K562 (cell line): ENCODE measurements at regions not wholly inside any gene's neighbourhood (a gene's known extent, or its start where the extent isn't known, plus 50 kb on each side); places are given as distances from the start of the nearest gene placed in this dataset.

Source experiments
- ATAC-seq: fragments of 200-7000 bp; cut with Tn5 transposase; 3 replicates; pipeline ENCODE4 v1.9.1; 2020; ENCODE audit warnings: moderate library complexity
- BruUV-seq: library from RNA; stranded (reverse); fragments of 400-500 nt; replicated peaks from 2 replicates; lab custom pipeline; 2021; lab: Mats Ljungman, UMichigan
- CTCF ChIA-PET: fragments of 300-600 bp; formaldehyde crosslinking; extraction: SDS; loops from one replicate; lab custom pipeline; 2021; ENCODE audit warnings: low intra/inter-chr PET ratio; lab: Yijun Ruan, JAX
- POLR2A ChIA-PET: fragments of 300-600, 350-650 bp; sonication (Branson Sonifier 250); formaldehyde crosslinking; extraction: SDS; loops from one replicate; lab custom pipeline; 2021; ENCODE audit warnings: antibody characterized with exemption, inconsistent platforms; lab: Yijun Ruan, JAX
- DNase-seq, 4 experiments: peaks; one replicate each; pipeline versions ENCODE4 v3.0.0 to v3.0.0-alpha.2; 2011 to 2018; ENCODE audit warnings: low spot score in 3 of 4, mixed read lengths in 3 of 4; ENCODE audit errors: extremely low read depth in 1 of 4
- FAIRE-seq: peaks from 2 replicates; lab custom pipeline; 2011; peaks lifted over from hg19 to GRCh38; lab: Jason Lieb, UNC
- H2AFZ ChIP-seq: 2 replicates; pipeline ENCODE4 v1.6.0; 2011; ENCODE audit warnings: low read depth, low read length, control low read depth, inconsistent platforms
- H3K27ac ChIP-seq: fragments of 200-600 bp; 3 replicates; pipeline ENCODE4 v1.8.0; 2011; ENCODE audit warnings: low read depth, mild to moderate bottlenecking, control low read depth, inconsistent platforms, low read length, moderate library complexity, mixed read lengths; ENCODE audit errors: extremely low read depth
- H3K27me3 ChIP-seq, 2 experiments: fragments of 300-600 bp in 1 of 2; 2 replicates in 1 of 2; 3 replicates in 1 of 2; pipeline versions ENCODE4 v1.6.0 to v1.8.0; 2011; ENCODE audit warnings: inconsistent platforms in 2 of 2, low read length in 2 of 2, mild to moderate bottlenecking in 1 of 2, mixed read lengths in 1 of 2, moderate library complexity in 1 of 2; ENCODE audit not compliant: control insufficient read depth in 2 of 2, insufficient read depth in 2 of 2
- H3K36me3 ChIP-seq: fragments of 300-600 bp; 3 replicates; pipeline ENCODE4 v1.8.0; 2011; ENCODE audit warnings: mild to moderate bottlenecking, low read length, inconsistent platforms; ENCODE audit not compliant: control insufficient read depth, insufficient read depth
- H3K4me1 ChIP-seq, 2 experiments: fragments of 200-600 bp in 1 of 2; replicated peaks in 1 of 2; 2 replicates in 1 of 2; 3 replicates in 1 of 2; pipeline versions ENCODE4 v1.5.1 to v1.8.0; 2011; ENCODE audit warnings: inconsistent platforms in 2 of 2, low read length in 2 of 2, mild to moderate bottlenecking in 1 of 2, mixed read lengths in 1 of 2, moderate library complexity in 1 of 2; ENCODE audit not compliant: control insufficient read depth in 2 of 2, insufficient read depth in 2 of 2
- H3K4me2 ChIP-seq: 2 replicates; pipeline ENCODE4 v1.6.1; 2011; ENCODE audit warnings: low read length, control low read depth, inconsistent platforms, mixed read lengths; ENCODE audit not compliant: insufficient read depth
- H3K4me3 ChIP-seq: fragments of 200-600 bp; sonication (generic), shearing (Covaris generic); 2 replicates; pipeline ENCODE4 v1.5.1; 2016; ENCODE audit warnings: control low read depth, inconsistent platforms
- H3K79me2 ChIP-seq: fragments of 200-600 bp; 3 replicates; pipeline ENCODE4 v1.8.0; 2011; ENCODE audit warnings: low read length, inconsistent platforms; ENCODE audit not compliant: control insufficient read depth, insufficient read depth
- H3K9ac ChIP-seq, 2 experiments: 2 replicates each; pipeline versions ENCODE4 v1.6.0 to v1.6.1; 2011; ENCODE audit warnings: low read depth in 2 of 2, low read length in 2 of 2, control low read depth in 1 of 2, inconsistent platforms in 1 of 2, mild to moderate bottlenecking in 1 of 2, mixed read lengths in 1 of 2; ENCODE audit not compliant: insufficient read depth in 1 of 2
- H3K9me1 ChIP-seq: one replicate; pipeline ENCODE4 v1.6.0; 2011; ENCODE audit warnings: inconsistent platforms, mild to moderate bottlenecking, low read length, moderate library complexity; ENCODE audit not compliant: control insufficient read depth, insufficient read depth
- H3K9me3 ChIP-seq: replicated peaks from 2 replicates; pipeline ENCODE4 v1.5.1; 2011; ENCODE audit warnings: low read depth, low read length, inconsistent platforms; ENCODE audit not compliant: control insufficient read depth, insufficient read depth
- H4K20me1 ChIP-seq: replicated peaks from 2 replicates; pipeline ENCODE4 v1.6.1; 2011; ENCODE audit warnings: low read length, inconsistent platforms, mixed read lengths; ENCODE audit not compliant: control insufficient read depth, insufficient read depth
- AFF4 ChIP-seq: sonication (generic); formaldehyde crosslinking; IDR thresholded peaks from 2 replicates; pipeline ENCODE4 v1.8.0; 2023; ENCODE audit warnings: mild to moderate bottlenecking, missing genetic modification reagents
- CBX2 ChIP-seq: fragments of 200-600 bp; sonication (generic); IDR thresholded peaks from one replicate; pipeline ENCODE4 v1.6.1; 2012; ENCODE audit warnings: mild to moderate bottlenecking, low read length, inconsistent platforms; ENCODE audit not compliant: insufficient read depth, poor library complexity, severe bottlenecking
- ELF4 ChIP-seq: fragments of 450-650 bp; formaldehyde crosslinking; IDR thresholded peaks from 2 replicates; pipeline ENCODE4 v1.4.0; 2022; ENCODE audit warnings: missing genetic modification characterization
- HDAC1 ChIP-seq, 2 experiments: fragments of 450-650 bp; IDR thresholded peaks; 2 replicates each; pipeline ENCODE4 v1.6.1; 2016 to 2017; ENCODE audit warnings: inconsistent platforms in 1 of 2, mild to moderate bottlenecking in 1 of 2, moderate library complexity in 1 of 2
- IRF9 ChIP-seq: fragments of 450-650 bp; IDR thresholded peaks from 2 replicates; pipeline ENCODE4 v1.6.1; 2016; ENCODE audit warnings: missing biosample characterization, missing genetic modification characterization
- JUND ChIP-seq, 2 experiments: IDR thresholded peaks; 2 replicates in 1 of 2; 3 replicates in 1 of 2; pipeline ENCODE4 v1.6.1; 2011; ENCODE audit warnings: borderline replicate concordance in 2 of 2, low read depth in 2 of 2, low read length in 2 of 2, improper control_type of control experiment in 1 of 2, missing biosample characterization in 1 of 2, missing genetic modification characterization in 1 of 2, missing genetic modification reagents in 1 of 2
- KLF6 ChIP-seq: fragments of 250-450 bp; sonication (Bioruptor Pico); IDR thresholded peaks from 2 replicates; pipeline ENCODE4 v1.4.0; 2020; ENCODE audit warnings: mild to moderate bottlenecking, moderate library complexity, borderline replicate concordance
- MITF ChIP-seq: IDR thresholded peaks from 2 replicates; pipeline ENCODE4 v1.6.1; 2014; ENCODE audit warnings: antibody characterized with exemption
- RBM25 ChIP-seq: fragments of 200-400 bp; formaldehyde crosslinking; IDR thresholded peaks from 2 replicates; pipeline ENCODE4 v1.6.1; 2018; ENCODE audit warnings: low read length, low read depth, moderate library complexity; ENCODE audit not compliant: severe bottlenecking
- SMAD4 ChIP-seq: fragments of 250-450 bp; sonication (Bioruptor Pico); conservative IDR thresholded peaks from 2 replicates; pipeline ENCODE4 v1.8.0; 2021; ENCODE audit warnings: inconsistent platforms, mild to moderate bottlenecking, moderate library complexity
- SOX6 ChIP-seq: fragments of 450-650 bp; IDR thresholded peaks from 2 replicates; pipeline ENCODE4 v1.6.1; 2014; ENCODE audit warnings: mild to moderate bottlenecking
- ZNF280B ChIP-seq: fragments of 250-450 bp; sonication (Bioruptor Pico); IDR thresholded peaks from 2 replicates; pipeline ENCODE4 v1.5.1; 2021; ENCODE audit warnings: mild to moderate bottlenecking
- ZNF695 ChIP-seq: fragments of 450-650 bp; formaldehyde crosslinking; IDR thresholded peaks from 2 replicates; pipeline ENCODE4 v1.4.0; 2020; ENCODE audit warnings: mild to moderate bottlenecking, moderate library complexity
- WGBS: fragments of 100-300 bp; shearing (Covaris generic); methylation state at CpG from one replicate; pipeline ENCODE4 v1.1.6; 2016; ENCODE audit warnings: low coverage, mixed read lengths; ENCODE audit not compliant: insufficient coverage; ENCODE audit errors: missing lambda C conversion rate; 5-methylcytosine and 5-hydroxymethylcytosine counted together
- in situ Hi-C: fragments of 300-500 bp; cut with MboI; formaldehyde crosslinking; loops from 4 replicates; pipeline ENCODE4 v1.15.0; 2018; ENCODE audit warnings: inconsistent platforms, mixed read lengths
- intact Hi-C: fragments of 100-400 bp; cut with micrococcal nuclease; formaldehyde crosslinking; loops from 2 replicates; pipeline ENCODE4 v1.14.2; 2022

GRCh38 chr6:28732052-28732451 lies 191.7 kb downstream of the TRIM27 start:
- POLR2A ChIA-PET: interaction anchor here (0.6 to 1.2 kb wide), 3 partner anchors 9 to 21 kb away, joined by 3 to 4 read pairs (median 3); no protein-coding TSS in a partner anchor
- WGBS: 63% methylated on average over 5 of the region's 5 CpGs
- TF ChIP-seq MITF (no peak), KLF6 (CRISPR knock-in tag) (no peak), SMAD4 (CRISPR knock-in tag) (no peak), SOX6 (no peak), JUND (IDR thresholded peaks at IDR 0.05; ENCODE audit: borderline replicate concordance, low read depth, low read length) (no peak), JUND (tag; IDR thresholded peaks at IDR 0.05; ENCODE audit: borderline replicate concordance, low read depth, low read length) (no peak), HDAC1 (IDR thresholded peaks at IDR 0.05) (no peak), ZNF695 (CRISPR knock-in tag) (no peak), RBM25 (no peak), ZNF280B (no peak), AFF4 (no peak), ELF4 (CRISPR knock-in tag) (no peak), IRF9 (no peak), CBX2 (no peak)

More at GRCh38 chr6:28732052-28732451, 191.7 kb downstream of the TRIM27 start:
- H3K36me3 ChIP-seq: no peaks in the 10 kb centered on the region
- no peaks in the 10 kb centered on the region for H3K27me3 ChIP-seq
- 0 out of 2 replicates have a peak overlapping the region, but pooled peaks have one; percentile 15 for H2AFZ ChIP-seq
- H3K79me2 ChIP-seq: no peaks in the 10 kb centered on the region
- H3K9ac ChIP-seq: no peak overlapping the region
- H3K4me3 ChIP-seq: no peak overlapping the region
- H3K9me3 ChIP-seq: no peaks in the 10 kb centered on the region
- intact Hi-C loops: no loop called here
- peaks cover 0 to 13% of the 10 kb centered on the region in 2 experiments; a peak in 3 of 5 replicates for H3K4me1 ChIP-seq
- in situ Hi-C loops: no loop called here
- FAIRE-seq: no peak
- H3K4me2 ChIP-seq: no peak overlapping the region
- no peaks in the 10 kb centered on the region for H3K9me1 ChIP-seq
- CTCF ChIA-PET: no interaction called here
- DNase-seq: no peak
- ATAC-seq: no peak
- H3K27ac ChIP-seq: no peak overlapping the region
- no peaks in the 10 kb centered on the region for H4K20me1 ChIP-seq
- BruUV-seq: no TSS peak
